H1 (cell line): ENCODE measurements at regions not wholly inside any gene's neighbourhood (a gene's known extent, or its start where the extent isn't known, plus 50 kb on each side); places are given as distances from the start of the nearest gene placed in this dataset.

ENCODE experiments used
- CTCF ChIA-PET: fragments of 300-600 bp; sonication (Branson Sonifier 250); formaldehyde crosslinking; loops from one replicate; lab custom pipeline; 2021; ENCODE audit not compliant: partially characterized antibody; lab: Charles Lee
- POLR2A ChIA-PET: fragments of 300-600 bp; sonication (Branson Sonifier 250); formaldehyde crosslinking; loops from one replicate; lab custom pipeline; 2021; ENCODE audit warnings: inconsistent platforms; ENCODE audit not compliant: partially characterized antibody; lab: Charles Lee
- DNase-seq, 2 experiments: peaks; one replicate each; pipeline versions ENCODE4 v3.0.0 to v3.0.0-alpha.2; 2010 to 2022; ENCODE audit warnings: low spot score in 2 of 2, low read depth in 1 of 2, mixed read lengths in 1 of 2
- FAIRE-seq: peaks from 2 replicates; lab custom pipeline; 2011; peaks lifted over from hg19 to GRCh38; lab: Jason Lieb, UNC
- H2AFZ ChIP-seq: 2 replicates; pipeline ENCODE4 v1.8.1; 2012; ENCODE audit warnings: low read length, inconsistent platforms
- H2AK5ac ChIP-seq: 2 replicates; pipeline ENCODE4 v1.6.1; 2013; ENCODE audit warnings: low read depth, low read length
- H2BK120ac ChIP-seq: replicated peaks from 2 replicates; pipeline ENCODE3; 2013; ENCODE audit warnings: low read depth, low read length, inconsistent platforms
- H2BK12ac ChIP-seq: 2 replicates; pipeline ENCODE4 v1.6.1; 2013; ENCODE audit warnings: low read depth, low read length
- H2BK15ac ChIP-seq: 2 replicates; pipeline ENCODE4 v1.6.1; 2013; ENCODE audit warnings: low read length
- H2BK20ac ChIP-seq: 2 replicates; pipeline ENCODE4 v1.6.1; 2013; ENCODE audit warnings: low read length
- H2BK5ac ChIP-seq: 2 replicates; pipeline ENCODE4 v1.6.1; 2013; ENCODE audit warnings: low read depth, low read length
- H3K14ac ChIP-seq: 2 replicates; pipeline ENCODE4 v1.6.1; 2013; ENCODE audit warnings: inconsistent platforms; ENCODE audit not compliant: insufficient read length
- H3K18ac ChIP-seq: 2 replicates; pipeline ENCODE4 v1.6.1; 2013; ENCODE audit warnings: low read length; ENCODE audit errors: extremely low read depth
- H3K23ac ChIP-seq: 2 replicates; pipeline ENCODE4 v1.6.1; 2013; ENCODE audit warnings: inconsistent platforms; ENCODE audit not compliant: insufficient read length
- H3K23me2 ChIP-seq: 2 replicates; pipeline ENCODE4 v1.6.1; 2013; ENCODE audit warnings: low read depth, low read length
- H3K27ac ChIP-seq: 2 replicates; pipeline ENCODE4 v1.6.1; 2011; ENCODE audit warnings: low read depth, low read length, inconsistent platforms
- H3K27me3 ChIP-seq, 4 experiments: replicated peaks in 1 of 4; 1 replicate in 1 of 4; 2 replicates in 3 of 4; pipeline versions ENCODE4 v1.6.1 to v1.8.1; 2011 to 2013; ENCODE audit warnings: low read length in 3 of 4, mild to moderate bottlenecking in 3 of 4, inconsistent platforms in 2 of 4, mixed read lengths in 2 of 4, moderate library complexity in 1 of 4; ENCODE audit not compliant: control insufficient read depth in 3 of 4, insufficient read depth in 3 of 4; ENCODE audit errors: extremely low read depth in 1 of 4
- H3K36me3 ChIP-seq, 4 experiments: 2 replicates each; pipeline versions ENCODE4 v1.6.1 to v1.8.1; 2011 to 2013; ENCODE audit warnings: mild to moderate bottlenecking in 4 of 4, low read length in 3 of 4, moderate library complexity in 2 of 4, control low read depth in 1 of 4, inconsistent platforms in 1 of 4; ENCODE audit not compliant: insufficient read depth in 4 of 4, control insufficient read depth in 2 of 4
- H3K4ac ChIP-seq: replicated peaks from 2 replicates; pipeline ENCODE3; 2013; ENCODE audit warnings: low read length, low read depth, mixed read lengths, inconsistent platforms; ENCODE audit not compliant: insufficient read length
- H3K4me1 ChIP-seq, 4 experiments: replicated peaks in 1 of 4; 1 replicate in 1 of 4; 2 replicates in 3 of 4; pipeline versions ENCODE4 v1.6.1 to v1.8.1; 2011 to 2013; ENCODE audit warnings: low read length in 3 of 4, inconsistent platforms in 2 of 4, mixed read lengths in 1 of 4; ENCODE audit not compliant: insufficient read depth in 4 of 4, control insufficient read depth in 3 of 4
- H3K4me2 ChIP-seq, 2 experiments: 2 replicates each; pipeline versions ENCODE4 v1.6.1 to v1.8.1; 2011 to 2013; ENCODE audit warnings: low read depth in 2 of 2, low read length in 2 of 2, control low read depth in 1 of 2, inconsistent platforms in 1 of 2, mild to moderate bottlenecking in 1 of 2; ENCODE audit not compliant: insufficient read depth in 1 of 2
- H3K4me3 ChIP-seq, 4 experiments: fragments of 200-600, 300-600 bp in 1 of 4; sonication (generic), shearing (Covaris generic), sonication (Bioruptor Twin) in 1 of 4; 2 replicates each; pipeline versions ENCODE4 v1.5.1 to v1.8.1; 2011 to 2016; ENCODE audit warnings: low read length in 4 of 4, low read depth in 3 of 4, control low read depth in 2 of 4, inconsistent platforms in 2 of 4, mild to moderate bottlenecking in 2 of 4, mixed read lengths in 1 of 4, moderate library complexity in 1 of 4; ENCODE audit not compliant: insufficient read depth in 2 of 4; ENCODE audit errors: extremely low read depth in 1 of 4
- H3K56ac ChIP-seq: replicated peaks from 2 replicates; pipeline ENCODE3; 2013; ENCODE audit warnings: low read depth, mild to moderate bottlenecking, mixed read lengths, low read length, inconsistent platforms; ENCODE audit not compliant: insufficient read length
- H3K79me1 ChIP-seq: 2 replicates; pipeline ENCODE4 v1.6.1; 2013; ENCODE audit warnings: low read depth, low read length, control low read depth
- H3K79me2 ChIP-seq, 2 experiments: 2 replicates each; pipeline versions ENCODE4 v1.6.1 to v1.8.1; 2012 to 2013; ENCODE audit warnings: low read length in 2 of 2, mild to moderate bottlenecking in 2 of 2, inconsistent platforms in 1 of 2; ENCODE audit not compliant: insufficient read depth in 2 of 2, control insufficient read depth in 1 of 2
- H3K9ac ChIP-seq, 4 experiments: replicated peaks in 1 of 4; 1 replicate in 1 of 4; 2 replicates in 3 of 4; pipeline versions ENCODE4 v1.6.1 to v1.8.1; 2011 to 2013; ENCODE audit warnings: low read depth in 3 of 4, low read length in 3 of 4, control low read depth in 2 of 4, mild to moderate bottlenecking in 2 of 4, moderate library complexity in 2 of 4, inconsistent platforms in 1 of 4; ENCODE audit errors: extremely low read depth in 1 of 4
- H3K9me3 ChIP-seq, 2 experiments: 2 replicates each; pipeline versions ENCODE4 v1.6.1 to v1.8.1; 2012 to 2013; ENCODE audit warnings: mild to moderate bottlenecking in 2 of 2, moderate library complexity in 2 of 2, control low read depth in 1 of 2, inconsistent platforms in 1 of 2, low read depth in 1 of 2, low read length in 1 of 2, mixed read lengths in 1 of 2; ENCODE audit not compliant: insufficient read depth in 2 of 2
- H4K20me1 ChIP-seq, 2 experiments: replicated peaks in 1 of 2; 2 replicates each; pipeline versions ENCODE3 to v1.8.1; 2011 to 2013; ENCODE audit warnings: inconsistent platforms in 2 of 2, low read length in 2 of 2, mild to moderate bottlenecking in 1 of 2; ENCODE audit not compliant: insufficient read depth in 2 of 2, control insufficient read depth in 1 of 2
- H4K5ac ChIP-seq: 2 replicates; pipeline ENCODE4 v1.6.1; 2013; ENCODE audit warnings: low read length, low read depth, mixed read lengths, inconsistent platforms; ENCODE audit not compliant: insufficient read length
- H4K8ac ChIP-seq: 2 replicates; pipeline ENCODE4 v1.8.0; 2013; ENCODE audit warnings: mild to moderate bottlenecking, moderate library complexity, low read length, inconsistent platforms; ENCODE audit not compliant: insufficient read depth; ENCODE audit errors: extremely low read depth
- H4K91ac ChIP-seq: replicated peaks from 2 replicates; pipeline ENCODE3; 2013; ENCODE audit warnings: low read length, mixed read lengths, inconsistent platforms; ENCODE audit not compliant: insufficient read length
- ASH2L ChIP-seq: fragments of 200-600, 300-600 bp; sonication (generic); IDR thresholded peaks from one replicate; pipeline ENCODE4 v1.7.1; 2017; ENCODE audit warnings: low read length
- CBX8 ChIP-seq: fragments of 300-800, 300-1000 bp; sonication (generic); IDR thresholded peaks from 2 replicates; pipeline ENCODE4 v1.7.1; 2016; ENCODE audit warnings: low read depth, low read length, borderline replicate concordance
- WGBS, 2 experiments: shearing (Covaris generic) in 1 of 2; methylation state at CpG; one replicate each; pipeline versions ENCODE4 v1.1.6 to v1.1.7; 2013 to 2015; ENCODE audit warnings: low lambda C conversion rate in 2 of 2, mixed read lengths in 2 of 2, inconsistent platforms in 1 of 2, low coverage in 1 of 2, missing lambda C conversion rate in 1 of 2; ENCODE audit not compliant: insufficient replicate concordance in 2 of 2, insufficient coverage in 1 of 2, insufficient read length in 1 of 2; ENCODE audit errors: extremely low coverage in 1 of 2, missing lambda C conversion rate in 1 of 2; 5-methylcytosine and 5-hydroxymethylcytosine counted together

DNA sequence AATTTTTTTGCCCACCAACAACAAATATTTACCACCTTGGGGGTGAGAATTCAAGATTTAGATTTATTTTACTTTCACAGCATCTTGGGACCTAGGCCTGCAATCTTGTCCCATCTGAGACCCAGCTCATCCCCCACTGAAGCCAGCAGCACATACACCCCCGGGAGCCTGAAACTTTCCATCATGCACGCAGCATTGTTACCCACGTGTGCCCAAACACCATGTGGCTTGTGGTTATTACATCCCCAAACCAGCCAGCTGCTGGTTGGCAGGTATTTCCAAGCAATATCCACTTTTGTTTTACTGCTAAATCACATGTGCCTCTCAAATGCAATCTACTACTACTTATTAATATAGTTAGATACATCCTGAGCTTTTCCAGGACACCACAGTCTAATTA lies 149.3 kb upstream of the NT5E start:
- H2BK15ac ChIP-seq: no peak overlapping the region
- no peak overlapping the region for H4K5ac ChIP-seq
- H3K56ac ChIP-seq: no peak overlapping the region
- DNase-seq (no peak), FAIRE-seq (no peak)
- no peak overlapping the region for H3K14ac ChIP-seq
- no peaks in the 10 kb centered on the region for H3K79me2 ChIP-seq
- CTCF ChIA-PET: no interaction called here
- no peak overlapping the region for H2BK12ac ChIP-seq
- H3K4ac ChIP-seq: no peak overlapping the region
- no peak overlapping the region for H3K4me3 ChIP-seq
- no peaks in the 10 kb centered on the region for H4K20me1 ChIP-seq
- no peak overlapping the region for H2AK5ac ChIP-seq
- no peak overlapping the region for H2BK120ac ChIP-seq
- H2BK5ac ChIP-seq: no peak overlapping the region
- H4K8ac ChIP-seq: no peak overlapping the region
- no peak overlapping the region for H4K91ac ChIP-seq
- no peak overlapping the region for H3K4me2 ChIP-seq
- no peak overlapping the region for H2AFZ ChIP-seq
- H3K23ac ChIP-seq: no peak overlapping the region
- H3K4me1 ChIP-seq: no peaks in the 10 kb centered on the region
- TF ChIP-seq ASH2L: no peak
- no peak for TF ChIP-seq CBX8
- no peaks in the 10 kb centered on the region for H3K36me3 ChIP-seq
- H3K27me3 ChIP-seq: no peaks in the 10 kb centered on the region
- no peak overlapping the region for H3K9ac ChIP-seq
- POLR2A ChIA-PET: no interaction called here
- no peak overlapping the region for H3K27ac ChIP-seq
- 82% methylated on average over 3 of the region's 3 CpGs; no CpG with 5 or more reads in 1 of the 2 experiments for WGBS, 2 experiments
- H3K9me3 ChIP-seq: no peaks in the 10 kb centered on the region
- no peaks in the 10 kb centered on the region for H3K79me1 ChIP-seq
- no peak overlapping the region for H2BK20ac ChIP-seq
- no peaks in the 10 kb centered on the region for H3K23me2 ChIP-seq
- H3K18ac ChIP-seq: no peak overlapping the region
